Right hindlimb (tissue), 1 donor: ENCODE measurements at regions not wholly inside any gene's neighbourhood (a gene's known extent, or its start where the extent isn't known, plus 50 kb on each side); places are given as distances from the start of the nearest gene placed in this dataset.

ENCODE experiments used
- DNase-seq: peaks from one replicate; pipeline ENCODE4 v3.0.0-alpha.2; 2018

DNA sequence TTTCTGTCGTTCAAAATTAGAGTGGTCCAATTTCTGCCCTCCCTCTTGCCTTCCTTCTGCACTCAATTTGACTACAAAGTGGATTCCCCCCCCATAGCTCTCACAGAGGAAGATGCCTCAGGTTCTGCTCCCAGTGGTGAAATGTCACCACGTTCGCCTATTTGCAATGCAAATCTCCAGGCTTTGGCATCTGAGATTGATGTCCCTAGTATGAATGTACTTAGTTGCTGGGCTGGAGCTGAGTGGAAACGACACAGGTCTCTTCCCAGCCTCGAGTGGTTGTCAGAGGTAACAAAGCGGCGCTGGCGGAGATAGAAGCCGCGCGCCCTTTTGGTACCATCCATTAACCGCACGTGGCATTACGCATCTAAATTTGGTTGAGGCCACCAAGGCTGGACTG, 860.1 kb downstream of the MCTP2 start:
- DNase-seq: no peak

DNA sequence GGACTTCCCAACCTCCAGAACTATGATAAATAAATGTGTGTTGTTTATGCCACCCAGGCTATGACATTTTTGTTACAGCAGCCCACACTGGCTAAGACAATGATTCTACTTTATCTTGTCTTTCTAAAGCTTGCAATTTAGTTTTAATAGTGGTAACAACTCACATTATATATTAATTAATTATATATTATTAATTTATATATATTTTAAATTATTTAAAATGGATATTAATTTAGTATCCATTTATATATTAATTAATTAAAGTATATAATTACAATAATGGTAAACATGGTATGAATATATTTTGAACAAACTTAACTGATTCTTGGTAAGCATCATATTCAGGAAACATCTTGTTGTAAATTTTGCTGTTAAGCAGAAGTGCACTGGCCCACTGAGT, 863.9 kb downstream of the MCTP2 start:
- DNase-seq: no peak

- DNase-seq: no peak
These were observed 865.3 kb downstream of the MCTP2 start for GRCh38 chr15:95096651-95097050.

- DNase-seq: no peak
These were observed 866.0 kb downstream of the MCTP2 start for GRCh38 chr15:95097361-95097760.

- no peak for DNase-seq
These were observed 873.9 kb downstream of the MCTP2 start for GRCh38 chr15:95105229-95105628.

DNA sequence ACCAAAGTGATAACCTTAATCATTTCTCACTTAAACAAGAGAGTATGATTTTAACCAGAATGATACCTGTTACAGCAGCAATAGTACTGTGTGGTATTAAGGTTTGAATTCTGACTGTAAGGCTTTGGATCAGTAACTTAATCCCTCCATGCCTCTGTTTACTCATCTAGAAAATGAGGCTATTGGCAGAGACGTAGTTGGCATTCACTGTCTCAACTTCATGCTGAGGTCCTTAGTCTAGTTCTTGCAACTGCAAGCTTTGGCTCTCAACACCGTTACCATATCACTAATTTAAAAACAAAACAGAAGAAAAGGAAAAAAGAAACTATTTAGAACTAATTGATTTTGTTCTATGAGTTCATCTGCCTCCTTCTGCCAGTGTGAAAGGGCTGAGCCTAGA, 875.4 kb downstream of the MCTP2 start:
- DNase-seq: no peak

DNA sequence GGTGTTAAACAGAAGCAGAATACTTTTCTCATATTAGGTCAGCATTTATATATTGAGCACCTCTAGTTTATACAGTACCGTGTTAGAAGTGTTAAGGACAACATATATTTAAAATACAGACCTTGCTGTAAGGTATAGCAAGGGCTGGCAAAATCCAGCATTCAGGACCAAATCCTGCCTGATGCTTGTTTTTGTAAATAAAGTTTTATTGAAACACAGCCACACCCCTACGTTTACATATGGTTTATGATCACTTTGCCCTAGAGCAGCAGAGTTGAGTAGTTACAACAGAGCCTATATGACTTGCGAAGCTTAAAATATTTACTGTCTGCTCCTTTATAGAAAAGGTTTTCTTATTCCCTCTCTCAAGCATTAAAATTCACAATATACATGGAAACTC, 877.3 kb downstream of the MCTP2 start:
- no peak for DNase-seq

GRCh38 chr15:95111969-95112368, 880.6 kb downstream of the MCTP2 start:
- no peak for DNase-seq

DNA sequence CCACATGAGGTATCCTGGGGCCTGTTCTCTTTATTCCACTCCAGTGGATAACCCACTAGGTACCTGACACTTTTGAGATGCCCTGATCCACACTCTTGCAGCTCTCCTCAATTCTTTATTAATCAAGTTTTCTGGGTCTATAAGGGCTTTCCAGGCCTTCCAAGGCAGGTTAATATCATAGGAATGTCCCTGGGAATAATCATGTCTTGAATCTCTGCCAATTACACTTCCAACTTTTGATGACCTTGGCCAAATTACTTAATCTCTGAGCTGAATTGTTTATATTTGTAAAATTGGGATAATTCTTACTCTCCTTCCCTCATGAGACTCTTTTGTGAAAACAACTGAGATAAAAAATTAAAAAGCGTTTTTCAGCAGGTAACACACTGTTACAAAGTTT, 881.7 kb downstream of the MCTP2 start:
- no peak for DNase-seq

DNA sequence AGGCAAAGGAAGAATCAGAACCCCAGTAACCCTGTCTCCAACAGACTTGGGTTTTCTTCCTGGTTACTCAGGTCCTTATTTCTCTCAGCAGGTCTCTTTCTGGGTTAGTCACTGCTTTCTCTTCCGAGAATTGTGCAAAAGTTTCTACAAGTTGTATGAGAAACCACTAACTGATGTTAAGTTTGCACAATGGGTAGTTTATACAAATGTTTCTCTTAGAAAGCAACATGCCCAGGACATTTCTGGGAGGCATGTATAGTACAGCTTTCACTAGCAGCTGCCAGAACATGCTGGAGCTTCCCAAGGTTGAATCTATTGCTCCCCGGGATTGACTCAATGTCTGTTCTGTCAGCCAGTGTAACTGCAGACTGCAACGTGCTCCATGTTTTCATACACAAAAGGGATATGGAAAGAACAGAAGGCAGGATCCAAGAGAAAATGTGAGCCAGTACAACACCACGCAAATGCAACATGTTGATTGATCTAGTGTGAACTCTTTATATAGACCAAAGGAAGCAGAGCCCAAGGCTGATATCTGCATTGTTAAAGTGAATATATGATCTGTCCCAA, 887.8 kb downstream of the MCTP2 start:
- DNase-seq: no peak

DNA sequence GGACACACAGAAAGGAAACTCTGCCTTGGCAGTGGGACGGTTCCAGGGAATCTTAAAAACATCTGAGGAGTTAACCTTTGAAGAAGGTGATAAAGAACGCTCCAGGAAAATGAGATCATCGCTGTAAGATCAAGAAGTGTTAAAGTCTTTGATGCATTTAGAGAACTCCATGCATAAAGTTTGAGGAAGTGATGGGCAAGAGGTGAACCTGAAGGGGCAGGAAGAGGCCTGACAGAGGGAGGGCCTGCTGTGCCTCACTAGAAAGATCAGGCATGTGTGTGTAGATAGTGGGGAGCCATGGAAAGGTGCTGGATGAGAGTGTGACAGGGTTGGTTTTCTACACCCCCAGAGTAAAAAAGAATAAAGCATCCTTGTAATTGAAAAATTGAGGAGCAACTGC, 889.2 kb downstream of the MCTP2 start:
- no peak for DNase-seq

GRCh38 chr15:95121191-95121590, 889.8 kb downstream of the MCTP2 start:
- no peak for DNase-seq

GRCh38 chr15:95125803-95126202, 894.4 kb downstream of the MCTP2 start:
- DNase-seq: no peak

- DNase-seq: no peak
These were observed 896.0 kb downstream of the MCTP2 start for GRCh38 chr15:95127356-95127755.

GRCh38 chr15:95129574-95129973, 898.2 kb downstream of the MCTP2 start:
- DNase-seq: peak; percentile 54

GRCh38 chr15:95131131-95131556, 899.8 kb downstream of the MCTP2 start:
- DNase-seq: no peak

- no peak for DNase-seq
These were observed 901.4 kb downstream of the MCTP2 start for GRCh38 chr15:95132774-95133173.

GRCh38 chr15:95134431-95135110, 903.2 kb downstream of the MCTP2 start:
- no peak for DNase-seq

DNA sequence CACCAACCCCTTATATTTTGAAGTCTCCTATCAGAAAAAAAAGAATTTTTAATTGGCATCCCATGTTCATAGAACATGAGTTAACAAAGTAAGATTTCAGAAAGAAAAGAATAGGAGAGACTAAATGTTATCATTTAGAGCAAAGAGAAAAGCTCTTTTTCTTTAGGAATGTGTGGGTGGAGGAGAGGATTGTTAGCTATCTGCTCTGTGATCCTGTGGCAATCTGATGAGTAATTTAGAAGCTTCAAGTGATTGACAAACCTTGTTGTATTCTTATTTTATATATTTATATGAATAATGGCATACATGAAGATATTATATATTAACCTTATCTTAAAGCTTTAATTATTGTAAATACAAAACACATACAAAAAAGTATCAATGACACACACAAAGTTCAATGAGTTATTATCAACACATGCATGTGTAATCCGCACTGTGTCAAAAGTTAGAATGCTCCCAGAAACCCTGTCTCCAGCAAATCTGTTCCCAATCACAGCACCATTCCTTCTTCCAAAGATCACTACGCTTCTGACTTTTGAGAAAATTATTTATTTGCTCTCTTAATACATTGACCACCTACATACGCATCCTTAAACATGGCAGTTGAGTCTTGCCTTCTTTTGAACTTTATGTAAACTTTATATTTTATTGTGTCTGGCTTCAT, 907.4 kb downstream of the MCTP2 start:
- DNase-seq: no peak

GRCh38 chr15:95141486-95141885, 910.1 kb downstream of the MCTP2 start:
- no peak for DNase-seq

- no peak for DNase-seq
These were observed 911.2 kb downstream of the MCTP2 start for GRCh38 chr15:95142531-95142930.

DNA sequence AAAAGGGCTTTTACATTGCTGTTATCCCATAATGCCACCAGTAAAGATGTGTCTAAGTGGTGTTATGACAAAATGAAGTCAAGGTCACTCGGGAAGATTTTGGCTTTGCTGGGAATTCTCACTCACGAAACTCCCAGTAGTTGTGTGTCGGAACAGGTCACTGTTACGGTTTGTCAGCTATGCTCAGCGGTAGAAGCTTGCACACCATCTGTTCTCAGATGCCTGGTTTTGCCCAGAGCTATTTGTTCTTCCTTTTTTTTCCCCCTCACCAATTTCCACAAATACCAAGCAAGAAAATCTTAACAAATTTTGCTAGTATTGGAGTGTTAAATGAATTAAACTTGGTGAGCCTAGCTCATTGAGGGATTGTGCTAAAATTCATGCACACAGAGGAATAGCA, 915.1 kb downstream of the MCTP2 start:
- no peak for DNase-seq

DNA sequence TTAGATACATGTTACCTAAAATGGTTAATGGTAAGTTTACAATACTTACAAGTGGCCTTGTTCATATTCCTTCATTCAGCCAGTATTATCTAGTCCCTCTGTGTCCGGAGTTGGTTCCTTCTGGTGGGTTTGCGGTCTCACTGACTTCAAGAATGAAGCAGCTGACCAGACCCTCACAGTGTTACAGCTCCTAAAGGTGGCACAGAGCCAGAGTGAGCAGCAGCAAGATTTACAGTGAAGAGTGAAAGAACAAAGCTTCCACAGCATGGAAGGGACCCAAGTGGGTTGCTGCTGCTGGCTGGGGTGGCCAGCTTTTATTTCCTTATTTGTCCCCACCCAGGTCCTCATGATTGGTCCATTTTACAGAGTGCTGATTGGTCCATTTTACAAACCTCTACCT, 916.8 kb downstream of the MCTP2 start:
- no peak for DNase-seq

DNA sequence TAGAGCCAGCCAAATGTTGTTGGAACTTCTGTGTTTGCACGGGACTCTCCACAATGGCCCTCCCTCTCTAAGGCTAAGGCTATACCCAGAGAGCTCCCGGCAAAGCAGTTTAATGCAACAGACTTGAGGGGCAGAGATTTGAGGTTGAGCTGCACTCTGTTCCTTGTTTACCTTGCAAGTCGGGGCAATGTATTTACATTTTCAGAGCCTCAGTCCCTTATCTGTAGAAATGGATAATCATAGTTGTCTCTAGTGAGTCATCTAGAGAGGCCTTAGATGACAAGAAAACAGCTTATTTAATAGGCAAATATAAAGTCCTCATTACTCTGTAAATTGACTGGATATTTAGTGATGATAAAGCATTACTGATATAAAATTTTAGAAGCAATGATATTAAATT, 917.7 kb downstream of the MCTP2 start:
- DNase-seq: no peak

- DNase-seq: no peak
These were observed 918.4 kb downstream of the MCTP2 start for GRCh38 chr15:95149771-95150170.
